GM19025 (cell line): ENCODE measurements at regions not wholly inside any gene's neighbourhood (a gene's known extent, or its start where the extent isn't known, plus 50 kb on each side); places are given as distances from the start of the nearest gene placed in this dataset.

Experiments used
- ATAC-seq: cut with Tn5 transposase; IDR thresholded peaks from one replicate; pipeline ENCODE4 v1.9.1; 2021; ENCODE audit warnings: mild to moderate bottlenecking, low read depth, moderate library complexity; ENCODE audit not compliant: unreplicated experiment

DNA sequence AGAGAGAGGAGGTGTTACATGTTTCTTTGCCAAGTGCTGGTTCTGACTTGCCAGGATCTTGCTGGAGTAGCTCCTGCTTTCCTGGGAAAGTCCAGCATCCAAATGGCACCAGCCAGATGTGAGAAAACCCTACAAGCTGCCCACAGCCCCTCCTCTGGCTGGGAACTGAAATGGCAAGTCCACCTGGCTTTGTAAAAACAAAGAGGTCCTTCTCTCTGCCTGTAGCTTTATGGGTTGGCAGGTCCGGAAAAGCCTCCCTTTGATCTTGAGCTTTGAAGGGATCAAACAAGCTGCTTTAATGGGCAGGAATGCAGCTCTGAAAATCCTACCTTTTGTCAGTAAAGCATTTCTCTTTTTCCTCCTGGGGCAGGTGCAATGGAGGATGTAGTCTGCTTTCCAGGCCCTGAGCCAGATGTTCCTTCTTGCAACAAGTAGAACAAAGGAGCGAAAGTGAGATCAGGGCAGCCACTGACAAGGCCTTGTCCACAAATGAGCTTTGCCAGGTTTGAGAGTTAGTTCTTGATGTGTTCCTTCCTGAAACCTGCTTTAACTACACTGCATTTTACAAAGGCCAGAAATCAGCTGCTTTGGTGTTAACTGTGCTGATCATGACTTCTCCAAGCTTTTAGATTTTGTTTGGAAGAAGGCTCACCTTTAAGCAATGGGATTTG lies 456.7 kb downstream of the ZNF608 start:
- no peak for ATAC-seq

GRCh38 chr5:124289130-124289529 lies 457.3 kb downstream of the ZNF608 start:
- ATAC-seq: no peak

DNA sequence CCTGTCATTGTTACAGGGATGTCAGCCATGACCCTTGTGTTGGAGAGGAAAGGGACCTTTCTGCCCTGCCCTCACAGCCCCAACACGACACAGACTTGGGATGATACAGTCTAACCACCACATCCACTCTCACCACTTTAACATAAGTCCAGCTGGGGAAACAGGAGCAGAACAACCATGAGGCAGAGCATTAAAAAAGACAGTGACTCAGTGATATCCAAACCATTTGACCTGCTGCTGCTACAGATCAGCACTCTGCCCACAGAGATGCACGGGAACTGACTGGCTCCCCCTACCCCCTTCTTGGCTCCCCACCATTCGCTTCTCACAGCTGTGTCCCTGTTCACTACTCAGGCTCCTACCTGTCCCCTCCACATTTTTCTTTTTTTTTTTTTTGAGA lies 458.6 kb downstream of the ZNF608 start:
- no peak for ATAC-seq

DNA sequence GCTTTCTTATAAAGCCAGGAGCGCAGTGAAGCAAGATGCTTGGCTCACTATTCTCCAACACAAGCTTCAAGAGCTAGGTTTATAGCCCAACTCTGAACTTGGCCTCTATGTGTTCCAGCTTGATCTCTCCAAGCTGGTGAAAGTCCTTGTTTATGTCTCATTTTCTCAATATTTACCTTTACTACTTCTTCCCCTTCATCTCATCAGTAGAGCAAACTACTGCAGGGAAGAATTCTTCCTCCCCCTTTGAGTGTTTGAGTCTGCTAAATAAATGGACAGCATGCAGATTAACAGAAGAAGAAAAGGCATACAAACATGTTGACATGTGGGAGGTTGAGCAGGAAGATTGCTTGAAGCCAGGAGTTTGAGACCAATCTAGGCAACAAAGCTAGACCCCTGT lies 460.7 kb downstream of the ZNF608 start:
- ATAC-seq: no peak

DNA sequence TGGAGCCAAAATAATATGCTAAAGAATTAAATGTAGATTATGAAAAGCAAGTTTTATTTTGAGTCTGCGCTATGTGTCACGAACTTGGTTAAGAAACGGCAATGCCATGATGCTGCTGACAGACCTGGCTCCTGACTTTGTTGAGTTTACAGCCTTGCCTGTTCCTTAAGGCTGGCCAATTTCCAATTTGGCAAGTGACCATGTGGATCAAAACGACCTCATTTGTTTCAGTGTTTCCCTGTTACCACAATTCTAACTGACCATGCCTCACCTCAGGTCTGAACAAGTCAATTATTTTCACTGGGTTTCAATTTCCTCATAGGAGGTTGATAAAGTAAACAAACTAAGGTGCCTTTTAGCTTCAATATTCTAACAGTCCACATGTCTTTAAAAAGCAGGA lies 461.4 kb downstream of the ZNF608 start:
- ATAC-seq: no peak

- no peak for ATAC-seq
These were observed 463.4 kb downstream of the ZNF608 start for GRCh38 chr5:124283031-124283430.

DNA sequence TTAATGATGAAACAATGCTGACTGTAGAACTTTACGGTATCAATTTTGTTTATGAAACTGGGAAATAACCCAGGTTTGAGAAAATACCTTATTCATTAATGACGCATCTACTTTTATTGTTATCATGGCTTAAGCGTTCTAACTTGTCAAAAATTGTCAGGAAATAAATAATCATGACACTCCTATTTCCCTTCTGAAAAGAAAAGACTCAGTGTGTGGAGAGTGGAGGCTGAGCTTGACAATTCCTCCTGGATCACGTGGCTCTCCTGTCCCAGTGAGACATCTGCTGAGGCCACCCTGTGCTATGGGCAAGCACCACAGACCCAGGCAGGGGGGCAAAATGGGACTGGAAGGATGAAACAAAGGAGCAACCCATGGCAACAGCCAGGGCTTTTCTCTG lies 466.4 kb downstream of the ZNF608 start:
- ATAC-seq: no peak

DNA sequence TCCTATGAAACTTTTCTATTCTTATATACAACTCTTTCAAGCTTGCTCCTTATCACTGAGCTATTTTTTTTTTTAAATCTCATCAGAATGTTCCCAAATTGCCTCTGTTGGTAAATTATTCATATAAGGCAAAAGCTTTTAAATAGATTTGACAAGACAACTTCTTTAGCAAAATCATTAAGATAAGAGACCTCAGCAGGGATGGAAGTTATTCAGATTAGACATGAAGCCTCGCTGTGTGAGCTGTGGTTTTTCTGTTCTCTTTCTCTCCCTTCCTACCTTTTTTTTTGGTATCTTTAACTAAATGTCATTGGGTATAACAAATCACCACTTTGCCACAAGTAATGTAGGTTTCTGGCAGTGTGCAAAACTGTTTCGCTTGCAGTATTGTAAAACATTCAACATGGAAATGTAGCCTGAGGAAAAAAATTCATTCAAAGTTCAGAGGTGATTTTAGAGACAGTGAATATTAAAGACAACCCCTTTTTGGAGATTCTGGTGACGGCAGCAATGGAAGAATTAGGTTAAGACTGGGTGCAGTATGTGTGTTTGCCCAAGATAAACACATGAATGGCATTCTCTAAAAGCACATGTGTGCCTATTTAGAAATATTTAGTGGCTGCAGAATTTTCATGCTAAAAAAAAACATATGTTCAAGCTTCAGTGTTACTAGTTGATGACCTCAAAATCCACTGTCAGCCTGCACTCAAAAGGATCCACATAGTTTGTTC lies 467.1 kb downstream of the ZNF608 start:
- no peak for ATAC-seq

DNA sequence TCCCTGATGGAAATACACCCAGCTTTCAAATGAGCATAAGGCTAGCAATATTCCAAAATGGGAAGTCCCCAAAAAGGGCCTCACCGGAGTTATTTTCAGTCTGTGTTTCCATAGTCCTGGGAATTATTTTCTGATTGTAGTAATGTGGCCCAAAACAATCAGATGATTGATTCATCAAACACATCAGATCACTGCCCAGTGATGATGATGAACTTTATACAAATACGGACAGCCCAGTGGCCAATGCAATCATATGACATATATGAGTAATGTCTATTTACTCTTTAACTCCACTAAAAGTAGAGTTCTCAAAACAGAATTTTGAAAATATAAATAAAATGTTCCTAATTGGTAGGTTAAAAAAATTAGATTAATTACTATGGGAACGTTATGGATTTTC lies 467.8 kb downstream of the ZNF608 start:
- ATAC-seq: no peak

DNA sequence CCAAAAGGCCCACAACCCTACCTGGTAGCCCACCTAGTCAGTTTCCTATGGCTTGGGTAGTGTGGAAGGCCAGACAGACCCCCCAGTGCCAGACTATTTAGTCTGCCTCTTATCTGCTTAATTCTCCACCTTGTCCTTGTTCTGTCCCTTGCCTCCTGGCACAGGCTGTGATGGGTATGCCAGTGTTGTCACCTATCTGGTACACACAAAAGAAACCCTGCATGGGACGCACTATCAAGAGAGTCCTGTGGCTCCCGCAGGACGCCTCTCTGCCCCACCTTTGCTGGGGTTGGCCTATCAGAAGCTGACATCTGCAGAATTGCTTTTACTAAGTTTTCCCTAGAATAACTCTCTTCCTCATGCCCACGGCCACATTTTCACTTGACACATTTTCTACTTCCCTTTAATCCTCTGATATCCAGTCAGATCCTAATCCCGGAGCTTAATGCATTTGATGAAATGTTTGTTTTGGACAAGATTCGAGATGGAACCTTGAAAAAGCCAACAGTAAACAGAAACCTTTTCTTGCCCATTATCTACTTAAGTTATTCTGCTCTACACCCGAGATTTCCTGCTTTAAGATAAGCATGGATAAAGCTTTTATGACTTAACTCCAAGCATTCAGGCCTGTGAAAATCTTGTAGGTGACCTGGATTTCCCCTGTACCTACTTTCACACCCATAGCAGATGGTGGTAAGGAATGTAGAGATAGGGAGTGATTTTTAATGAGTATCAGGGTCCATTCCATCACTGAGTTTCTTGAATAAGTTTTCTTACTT lies 468.5 kb downstream of the ZNF608 start:
- no peak for ATAC-seq

DNA sequence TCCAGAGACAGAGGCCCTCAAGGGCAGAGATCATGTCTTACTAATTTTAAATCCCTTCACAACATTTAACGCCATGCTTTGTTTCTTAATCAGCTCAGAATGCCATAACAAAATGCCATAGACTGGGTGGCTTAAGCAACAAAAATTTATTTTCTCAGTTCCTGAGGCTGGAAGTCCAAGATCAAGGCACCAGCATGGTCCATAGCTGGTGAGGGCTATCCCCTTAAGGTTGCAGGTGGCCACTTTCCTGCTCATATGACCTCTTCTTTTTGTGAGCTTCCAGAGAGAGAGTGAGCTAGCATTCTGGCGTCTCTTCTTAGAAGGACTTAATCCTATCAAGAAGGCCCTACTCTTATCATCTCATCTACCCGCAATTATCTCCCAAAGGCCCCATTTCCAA lies 470.3 kb downstream of the ZNF608 start:
- ATAC-seq: no peak

- no peak for ATAC-seq
These were observed 471.5 kb downstream of the ZNF608 start for GRCh38 chr5:124274949-124275348.

DNA sequence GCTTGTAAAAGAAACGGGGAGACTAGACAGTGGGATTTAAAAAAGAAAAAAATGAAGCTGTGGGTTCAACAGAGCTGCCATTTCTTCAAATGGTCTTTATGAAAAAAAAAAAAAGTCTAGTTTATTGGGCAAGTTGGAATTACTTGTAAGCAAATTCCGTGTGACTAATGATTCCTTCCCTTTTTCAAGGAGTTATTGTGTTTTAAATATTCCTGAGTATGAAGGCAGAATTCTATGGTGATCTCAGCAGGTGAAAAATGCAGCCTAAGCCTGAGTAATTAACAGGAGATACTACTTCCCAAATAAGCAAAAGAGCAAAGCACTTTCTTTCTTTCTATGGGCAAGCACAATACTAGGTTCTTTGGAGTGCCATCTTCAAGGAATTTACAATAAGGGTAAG lies 481.9 kb downstream of the ZNF608 start:
- no peak for ATAC-seq

DNA sequence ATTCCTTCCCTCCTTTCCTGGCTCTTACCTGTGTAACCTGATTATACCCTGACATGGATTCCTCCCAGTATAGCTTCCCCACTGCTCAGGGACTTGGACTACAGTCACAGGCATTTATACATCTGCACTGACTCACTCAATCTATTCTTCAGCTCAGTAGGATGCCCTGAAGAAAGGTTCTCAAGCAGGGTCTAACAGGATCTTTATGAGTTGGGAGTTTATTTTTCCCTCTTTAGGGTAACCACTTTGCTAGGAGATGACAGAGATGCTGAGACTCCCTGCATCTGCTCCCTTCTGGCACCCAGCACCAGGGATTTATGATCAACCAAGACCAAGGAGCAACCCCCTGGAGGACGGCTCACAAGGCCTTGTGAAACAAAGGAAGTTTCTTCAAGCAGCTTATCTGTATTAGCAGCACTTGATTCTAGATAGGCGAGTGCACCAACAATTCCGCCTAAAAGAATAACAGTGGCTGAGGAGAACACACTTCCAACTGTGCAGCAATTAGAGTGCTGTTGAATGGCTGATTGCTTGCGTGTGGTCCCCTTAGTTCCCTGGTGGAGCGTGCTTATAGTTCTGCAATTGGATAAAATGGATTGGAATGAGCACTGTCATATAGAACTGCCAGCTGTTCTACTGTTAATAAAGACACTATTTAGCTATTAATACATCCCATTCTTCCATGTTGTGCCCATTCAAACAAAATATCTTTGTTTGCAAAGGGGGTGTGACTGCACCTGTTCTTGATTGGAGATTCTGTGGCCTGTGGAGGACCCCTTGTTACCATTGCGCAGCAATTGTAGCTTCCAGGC lies 482.6 kb downstream of the ZNF608 start:
- ATAC-seq: no peak

DNA sequence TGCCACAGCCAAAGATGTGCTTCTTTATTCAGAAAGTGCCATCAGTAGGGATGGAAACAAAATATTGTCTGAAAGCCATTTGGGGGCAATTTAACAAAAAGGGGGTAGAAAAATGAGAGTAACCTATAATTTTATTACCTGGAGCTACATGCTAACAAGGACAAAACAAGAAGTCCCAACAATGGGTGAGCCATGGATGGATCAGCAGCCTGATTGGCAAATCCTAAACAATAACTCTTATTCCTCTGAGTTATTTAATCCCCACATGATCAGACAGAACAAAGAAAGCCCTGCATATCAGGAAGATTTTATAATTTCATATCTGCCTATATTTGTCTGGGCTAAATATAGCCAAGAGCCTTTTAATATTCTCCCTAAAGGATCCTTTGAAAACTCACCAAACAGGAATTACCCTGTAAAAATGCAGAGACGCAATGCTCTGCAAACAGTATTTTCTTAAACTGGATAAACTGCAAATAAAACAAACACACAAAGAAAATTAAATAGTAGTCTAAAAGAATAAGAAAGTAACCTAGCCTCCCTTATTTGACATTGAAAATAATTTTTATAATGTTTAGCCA lies 483.4 kb downstream of the ZNF608 start:
- no peak for ATAC-seq

DNA sequence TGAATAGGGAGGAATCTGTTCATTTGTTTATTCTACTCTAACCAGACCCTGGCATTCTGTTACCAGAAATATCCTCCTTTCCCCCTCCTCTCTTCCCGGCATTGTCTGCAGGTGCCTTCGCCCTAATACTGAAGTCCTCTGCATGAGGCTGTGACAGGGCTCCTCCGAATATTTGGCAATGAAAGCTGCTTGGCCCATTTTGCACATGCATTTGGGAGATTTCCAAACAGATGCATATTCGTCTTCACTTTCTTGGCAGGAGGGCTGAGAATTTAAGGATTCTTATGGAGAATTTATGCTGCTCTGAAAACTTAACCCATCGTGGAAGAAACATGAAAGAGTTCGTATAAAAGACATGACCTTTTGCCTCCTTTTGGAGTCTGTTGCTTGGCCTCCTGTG lies 484.0 kb downstream of the ZNF608 start:
- no peak for ATAC-seq

DNA sequence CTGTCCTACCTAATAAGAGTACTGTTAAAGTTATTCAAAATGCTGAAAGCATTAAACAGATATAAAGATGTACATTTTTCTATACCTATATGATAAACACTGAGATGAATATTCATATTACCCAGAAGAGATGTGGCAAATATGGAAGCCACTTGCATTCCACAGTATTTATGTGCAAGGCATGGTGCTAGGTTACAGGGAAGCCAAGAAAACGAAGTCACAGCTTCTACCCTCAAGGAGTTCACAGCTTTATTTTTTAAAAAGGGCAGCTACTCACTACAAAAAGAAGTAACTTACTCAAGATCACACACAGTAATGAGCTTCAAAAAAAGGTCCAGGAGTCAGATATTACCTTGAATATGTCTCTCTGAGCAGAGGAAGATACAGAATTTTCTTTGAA lies 484.6 kb downstream of the ZNF608 start:
- ATAC-seq: no peak

DNA sequence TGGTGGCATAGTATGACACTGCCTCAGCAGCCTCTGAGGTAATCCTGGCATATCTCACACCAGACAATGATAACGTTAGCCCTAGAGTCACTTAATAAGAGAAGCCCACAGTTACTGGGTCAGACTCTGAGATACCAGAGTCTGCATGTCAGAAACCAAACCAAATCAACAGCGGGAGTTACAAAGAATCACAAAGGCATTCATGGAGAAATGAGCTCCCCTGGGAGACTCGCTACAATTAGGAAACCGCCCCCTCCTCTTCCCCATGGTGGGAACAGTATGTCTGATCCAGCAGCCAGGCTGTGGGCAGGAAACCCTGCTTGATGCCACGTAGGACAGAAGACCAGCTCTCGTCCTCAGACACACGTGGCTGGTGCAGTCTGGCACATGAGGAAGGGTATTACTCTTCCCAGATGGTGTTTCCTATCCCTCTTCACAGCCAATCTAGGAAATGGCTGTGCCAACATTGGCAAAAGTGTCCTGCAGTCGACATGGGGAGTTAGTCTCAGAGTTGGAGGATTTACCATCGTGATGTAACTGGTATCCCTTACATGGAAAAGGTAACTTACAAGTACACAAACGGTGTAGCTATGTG lies 485.4 kb downstream of the ZNF608 start:
- ATAC-seq: no peak

DNA sequence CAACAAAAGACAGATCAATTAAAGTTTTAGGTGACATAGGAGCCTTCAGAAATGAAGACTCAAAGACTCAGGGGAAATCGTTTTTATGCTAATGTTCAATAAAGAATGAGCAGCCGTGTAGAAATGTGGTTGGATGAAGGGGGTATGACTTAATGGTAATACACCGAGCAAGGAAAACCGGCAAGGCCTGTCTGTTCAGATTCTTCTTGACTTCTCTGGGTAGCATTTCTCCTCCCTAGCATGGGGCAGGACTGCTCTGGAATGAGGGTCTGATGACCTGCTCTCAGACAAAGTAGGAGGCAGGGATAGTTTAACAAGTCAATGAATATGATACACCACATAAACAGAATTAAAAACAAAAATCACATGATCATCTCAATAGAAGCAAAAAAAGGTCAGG lies 487.4 kb downstream of the ZNF608 start:
- no peak for ATAC-seq

- ATAC-seq: no peak
These were observed 489.4 kb downstream of the ZNF608 start for GRCh38 chr5:124257048-124257447.
